H1 (cell line): ENCODE measurements at regions not wholly inside any gene's neighbourhood (a gene's known extent, or its start where the extent isn't known, plus 50 kb on each side); places are given as distances from the start of the nearest gene placed in this dataset.
"Not testable (repeated sequence)": the region's sequence is repeated elsewhere in the genome, so short reads cannot be mapped to it uniquely, and the experiment has no call there.

Experiments used
- CTCF ChIA-PET: fragments of 300-600 bp; sonication (Branson Sonifier 250); formaldehyde crosslinking; loops from one replicate; lab custom pipeline; 2021; ENCODE audit not compliant: partially characterized antibody; lab: Charles Lee
- POLR2A ChIA-PET: fragments of 300-600 bp; sonication (Branson Sonifier 250); formaldehyde crosslinking; loops from one replicate; lab custom pipeline; 2021; ENCODE audit warnings: inconsistent platforms; ENCODE audit not compliant: partially characterized antibody; lab: Charles Lee
- DNase-seq, 2 experiments: peaks; one replicate each; pipeline versions ENCODE4 v3.0.0 to v3.0.0-alpha.2; 2010 to 2022; ENCODE audit warnings: low spot score in 2 of 2, low read depth in 1 of 2, mixed read lengths in 1 of 2
- FAIRE-seq: peaks from 2 replicates; lab custom pipeline; 2011; peaks lifted over from hg19 to GRCh38; lab: Jason Lieb, UNC
- H2AFZ ChIP-seq: 2 replicates; pipeline ENCODE4 v1.8.1; 2012; ENCODE audit warnings: low read length, inconsistent platforms
- H2AK5ac ChIP-seq: 2 replicates; pipeline ENCODE4 v1.6.1; 2013; ENCODE audit warnings: low read depth, low read length
- H2BK120ac ChIP-seq: replicated peaks from 2 replicates; pipeline ENCODE3; 2013; ENCODE audit warnings: low read depth, low read length, inconsistent platforms
- H2BK12ac ChIP-seq: 2 replicates; pipeline ENCODE4 v1.6.1; 2013; ENCODE audit warnings: low read depth, low read length
- H2BK15ac ChIP-seq: 2 replicates; pipeline ENCODE4 v1.6.1; 2013; ENCODE audit warnings: low read length
- H2BK20ac ChIP-seq: 2 replicates; pipeline ENCODE4 v1.6.1; 2013; ENCODE audit warnings: low read length
- H2BK5ac ChIP-seq: 2 replicates; pipeline ENCODE4 v1.6.1; 2013; ENCODE audit warnings: low read depth, low read length
- H3K14ac ChIP-seq: 2 replicates; pipeline ENCODE4 v1.6.1; 2013; ENCODE audit warnings: inconsistent platforms; ENCODE audit not compliant: insufficient read length
- H3K18ac ChIP-seq: 2 replicates; pipeline ENCODE4 v1.6.1; 2013; ENCODE audit warnings: low read length; ENCODE audit errors: extremely low read depth
- H3K23ac ChIP-seq: 2 replicates; pipeline ENCODE4 v1.6.1; 2013; ENCODE audit warnings: inconsistent platforms; ENCODE audit not compliant: insufficient read length
- H3K23me2 ChIP-seq: 2 replicates; pipeline ENCODE4 v1.6.1; 2013; ENCODE audit warnings: low read depth, low read length
- H3K27ac ChIP-seq: 2 replicates; pipeline ENCODE4 v1.6.1; 2011; ENCODE audit warnings: low read depth, low read length, inconsistent platforms
- H3K27me3 ChIP-seq, 4 experiments: replicated peaks in 1 of 4; 1 replicate in 1 of 4; 2 replicates in 3 of 4; pipeline versions ENCODE4 v1.6.1 to v1.8.1; 2011 to 2013; ENCODE audit warnings: low read length in 3 of 4, mild to moderate bottlenecking in 3 of 4, inconsistent platforms in 2 of 4, mixed read lengths in 2 of 4, moderate library complexity in 1 of 4; ENCODE audit not compliant: control insufficient read depth in 3 of 4, insufficient read depth in 3 of 4; ENCODE audit errors: extremely low read depth in 1 of 4
- H3K36me3 ChIP-seq, 4 experiments: 2 replicates each; pipeline versions ENCODE4 v1.6.1 to v1.8.1; 2011 to 2013; ENCODE audit warnings: mild to moderate bottlenecking in 4 of 4, low read length in 3 of 4, moderate library complexity in 2 of 4, control low read depth in 1 of 4, inconsistent platforms in 1 of 4; ENCODE audit not compliant: insufficient read depth in 4 of 4, control insufficient read depth in 2 of 4
- H3K4ac ChIP-seq: replicated peaks from 2 replicates; pipeline ENCODE3; 2013; ENCODE audit warnings: low read length, low read depth, mixed read lengths, inconsistent platforms; ENCODE audit not compliant: insufficient read length
- H3K4me1 ChIP-seq, 4 experiments: replicated peaks in 1 of 4; 1 replicate in 1 of 4; 2 replicates in 3 of 4; pipeline versions ENCODE4 v1.6.1 to v1.8.1; 2011 to 2013; ENCODE audit warnings: low read length in 3 of 4, inconsistent platforms in 2 of 4, mixed read lengths in 1 of 4; ENCODE audit not compliant: insufficient read depth in 4 of 4, control insufficient read depth in 3 of 4
- H3K4me2 ChIP-seq, 2 experiments: 2 replicates each; pipeline versions ENCODE4 v1.6.1 to v1.8.1; 2011 to 2013; ENCODE audit warnings: low read depth in 2 of 2, low read length in 2 of 2, control low read depth in 1 of 2, inconsistent platforms in 1 of 2, mild to moderate bottlenecking in 1 of 2; ENCODE audit not compliant: insufficient read depth in 1 of 2
- H3K4me3 ChIP-seq, 4 experiments: fragments of 200-600, 300-600 bp in 1 of 4; sonication (generic), shearing (Covaris generic), sonication (Bioruptor Twin) in 1 of 4; 2 replicates each; pipeline versions ENCODE4 v1.5.1 to v1.8.1; 2011 to 2016; ENCODE audit warnings: low read length in 4 of 4, low read depth in 3 of 4, control low read depth in 2 of 4, inconsistent platforms in 2 of 4, mild to moderate bottlenecking in 2 of 4, mixed read lengths in 1 of 4, moderate library complexity in 1 of 4; ENCODE audit not compliant: insufficient read depth in 2 of 4; ENCODE audit errors: extremely low read depth in 1 of 4
- H3K56ac ChIP-seq: replicated peaks from 2 replicates; pipeline ENCODE3; 2013; ENCODE audit warnings: low read depth, mild to moderate bottlenecking, mixed read lengths, low read length, inconsistent platforms; ENCODE audit not compliant: insufficient read length
- H3K79me1 ChIP-seq: 2 replicates; pipeline ENCODE4 v1.6.1; 2013; ENCODE audit warnings: low read depth, low read length, control low read depth
- H3K79me2 ChIP-seq, 2 experiments: 2 replicates each; pipeline versions ENCODE4 v1.6.1 to v1.8.1; 2012 to 2013; ENCODE audit warnings: low read length in 2 of 2, mild to moderate bottlenecking in 2 of 2, inconsistent platforms in 1 of 2; ENCODE audit not compliant: insufficient read depth in 2 of 2, control insufficient read depth in 1 of 2
- H3K9ac ChIP-seq, 4 experiments: replicated peaks in 1 of 4; 1 replicate in 1 of 4; 2 replicates in 3 of 4; pipeline versions ENCODE4 v1.6.1 to v1.8.1; 2011 to 2013; ENCODE audit warnings: low read depth in 3 of 4, low read length in 3 of 4, control low read depth in 2 of 4, mild to moderate bottlenecking in 2 of 4, moderate library complexity in 2 of 4, inconsistent platforms in 1 of 4; ENCODE audit errors: extremely low read depth in 1 of 4
- H3K9me3 ChIP-seq, 2 experiments: 2 replicates each; pipeline versions ENCODE4 v1.6.1 to v1.8.1; 2012 to 2013; ENCODE audit warnings: mild to moderate bottlenecking in 2 of 2, moderate library complexity in 2 of 2, control low read depth in 1 of 2, inconsistent platforms in 1 of 2, low read depth in 1 of 2, low read length in 1 of 2, mixed read lengths in 1 of 2; ENCODE audit not compliant: insufficient read depth in 2 of 2
- H4K20me1 ChIP-seq, 2 experiments: replicated peaks in 1 of 2; 2 replicates each; pipeline versions ENCODE3 to v1.8.1; 2011 to 2013; ENCODE audit warnings: inconsistent platforms in 2 of 2, low read length in 2 of 2, mild to moderate bottlenecking in 1 of 2; ENCODE audit not compliant: insufficient read depth in 2 of 2, control insufficient read depth in 1 of 2
- H4K5ac ChIP-seq: 2 replicates; pipeline ENCODE4 v1.6.1; 2013; ENCODE audit warnings: low read length, low read depth, mixed read lengths, inconsistent platforms; ENCODE audit not compliant: insufficient read length
- H4K8ac ChIP-seq: 2 replicates; pipeline ENCODE4 v1.8.0; 2013; ENCODE audit warnings: mild to moderate bottlenecking, moderate library complexity, low read length, inconsistent platforms; ENCODE audit not compliant: insufficient read depth; ENCODE audit errors: extremely low read depth
- H4K91ac ChIP-seq: replicated peaks from 2 replicates; pipeline ENCODE3; 2013; ENCODE audit warnings: low read length, mixed read lengths, inconsistent platforms; ENCODE audit not compliant: insufficient read length
- ASH2L ChIP-seq: fragments of 200-600, 300-600 bp; sonication (generic); IDR thresholded peaks from one replicate; pipeline ENCODE4 v1.7.1; 2017; ENCODE audit warnings: low read length
- WGBS, 2 experiments: shearing (Covaris generic) in 1 of 2; methylation state at CpG; one replicate each; pipeline versions ENCODE4 v1.1.6 to v1.1.7; 2013 to 2015; ENCODE audit warnings: low lambda C conversion rate in 2 of 2, mixed read lengths in 2 of 2, inconsistent platforms in 1 of 2, low coverage in 1 of 2, missing lambda C conversion rate in 1 of 2; ENCODE audit not compliant: insufficient replicate concordance in 2 of 2, insufficient coverage in 1 of 2, insufficient read length in 1 of 2; ENCODE audit errors: extremely low coverage in 1 of 2, missing lambda C conversion rate in 1 of 2; 5-methylcytosine and 5-hydroxymethylcytosine counted together

DNA sequence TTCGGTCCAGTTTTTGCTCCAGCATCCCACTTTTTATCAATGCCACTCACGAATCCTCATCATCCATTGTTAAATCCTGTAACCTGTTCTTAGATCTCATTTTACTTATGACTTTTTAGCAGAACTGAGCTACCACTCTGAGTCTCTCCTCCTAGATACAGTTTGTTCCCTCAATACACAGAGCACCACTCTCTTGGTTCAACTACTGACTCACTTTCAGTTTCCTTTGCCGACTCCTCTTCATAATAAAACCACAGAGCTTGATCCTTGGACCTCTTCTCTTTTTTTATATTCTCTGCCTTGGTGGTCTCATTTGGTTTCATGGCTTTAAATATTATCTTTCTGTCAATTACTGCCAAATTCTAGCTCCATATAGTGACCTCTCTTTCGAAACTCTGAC lies 150.3 kb downstream of the SLITRK5 start (continued):
- TF ChIP-seq ASH2L = no peak

GRCh38 chr13:87826301-87826700 lies 155.1 kb downstream of the SLITRK5 start:
- 93% methylated on average over 2 of the region's 2 CpGs; no CpG with 5 or more reads in 1 of the 2 experiments for WGBS, 2 experiments
- H2BK20ac ChIP-seq, H2BK5ac ChIP-seq, H4K5ac ChIP-seq, H3K79me2 ChIP-seq, H2BK15ac ChIP-seq, H3K4me2 ChIP-seq, H3K36me3 ChIP-seq, H3K27me3 ChIP-seq, H3K23ac ChIP-seq, H3K9ac ChIP-seq, H3K27ac ChIP-seq, H3K4me1 ChIP-seq, H3K18ac ChIP-seq, H4K91ac ChIP-seq, FAIRE-seq, H4K20me1 ChIP-seq, H3K14ac ChIP-seq, H2BK12ac ChIP-seq, H3K23me2 ChIP-seq, H3K9me3 ChIP-seq, H3K79me1 ChIP-seq, H3K56ac ChIP-seq, H2BK120ac ChIP-seq, POLR2A ChIA-PET, DNase-seq, H2AK5ac ChIP-seq, H4K8ac ChIP-seq, H2AFZ ChIP-seq, H3K4me3 ChIP-seq, H3K4ac ChIP-seq: not testable (repeated sequence)
- CTCF ChIA-PET = interaction anchor here (1.2 to 1.3 kb wide), 2 partner anchors 16 to 19 kb away, joined by 3 read pairs; no protein-coding TSS in a partner anchor
